H1 (cell line): ENCODE measurements at regions not wholly inside any gene's neighbourhood (a gene's known extent, or its start where the extent isn't known, plus 50 kb on each side); places are given as distances from the start of the nearest gene placed in this dataset.

Source experiments
- CTCF ChIA-PET: fragments of 300-600 bp; sonication (Branson Sonifier 250); formaldehyde crosslinking; loops from one replicate; lab custom pipeline; 2021; ENCODE audit not compliant: partially characterized antibody; lab: Charles Lee
- POLR2A ChIA-PET: fragments of 300-600 bp; sonication (Branson Sonifier 250); formaldehyde crosslinking; loops from one replicate; lab custom pipeline; 2021; ENCODE audit warnings: inconsistent platforms; ENCODE audit not compliant: partially characterized antibody; lab: Charles Lee
- DNase-seq, 2 experiments: peaks; one replicate each; pipeline versions ENCODE4 v3.0.0 to v3.0.0-alpha.2; 2010 to 2022; ENCODE audit warnings: low spot score in 2 of 2, low read depth in 1 of 2, mixed read lengths in 1 of 2
- FAIRE-seq: peaks from 2 replicates; lab custom pipeline; 2011; peaks lifted over from hg19 to GRCh38; lab: Jason Lieb, UNC
- H2AFZ ChIP-seq: 2 replicates; pipeline ENCODE4 v1.8.1; 2012; ENCODE audit warnings: low read length, inconsistent platforms
- H2AK5ac ChIP-seq: 2 replicates; pipeline ENCODE4 v1.6.1; 2013; ENCODE audit warnings: low read depth, low read length
- H2BK120ac ChIP-seq: replicated peaks from 2 replicates; pipeline ENCODE3; 2013; ENCODE audit warnings: low read depth, low read length, inconsistent platforms
- H2BK12ac ChIP-seq: 2 replicates; pipeline ENCODE4 v1.6.1; 2013; ENCODE audit warnings: low read depth, low read length
- H2BK15ac ChIP-seq: 2 replicates; pipeline ENCODE4 v1.6.1; 2013; ENCODE audit warnings: low read length
- H2BK20ac ChIP-seq: 2 replicates; pipeline ENCODE4 v1.6.1; 2013; ENCODE audit warnings: low read length
- H2BK5ac ChIP-seq: 2 replicates; pipeline ENCODE4 v1.6.1; 2013; ENCODE audit warnings: low read depth, low read length
- H3K14ac ChIP-seq: 2 replicates; pipeline ENCODE4 v1.6.1; 2013; ENCODE audit warnings: inconsistent platforms; ENCODE audit not compliant: insufficient read length
- H3K18ac ChIP-seq: 2 replicates; pipeline ENCODE4 v1.6.1; 2013; ENCODE audit warnings: low read length; ENCODE audit errors: extremely low read depth
- H3K23ac ChIP-seq: 2 replicates; pipeline ENCODE4 v1.6.1; 2013; ENCODE audit warnings: inconsistent platforms; ENCODE audit not compliant: insufficient read length
- H3K23me2 ChIP-seq: 2 replicates; pipeline ENCODE4 v1.6.1; 2013; ENCODE audit warnings: low read depth, low read length
- H3K27ac ChIP-seq: 2 replicates; pipeline ENCODE4 v1.6.1; 2011; ENCODE audit warnings: low read depth, low read length, inconsistent platforms
- H3K27me3 ChIP-seq, 4 experiments: replicated peaks in 1 of 4; 1 replicate in 1 of 4; 2 replicates in 3 of 4; pipeline versions ENCODE4 v1.6.1 to v1.8.1; 2011 to 2013; ENCODE audit warnings: low read length in 3 of 4, mild to moderate bottlenecking in 3 of 4, inconsistent platforms in 2 of 4, mixed read lengths in 2 of 4, moderate library complexity in 1 of 4; ENCODE audit not compliant: control insufficient read depth in 3 of 4, insufficient read depth in 3 of 4; ENCODE audit errors: extremely low read depth in 1 of 4
- H3K36me3 ChIP-seq, 4 experiments: 2 replicates each; pipeline versions ENCODE4 v1.6.1 to v1.8.1; 2011 to 2013; ENCODE audit warnings: mild to moderate bottlenecking in 4 of 4, low read length in 3 of 4, moderate library complexity in 2 of 4, control low read depth in 1 of 4, inconsistent platforms in 1 of 4; ENCODE audit not compliant: insufficient read depth in 4 of 4, control insufficient read depth in 2 of 4
- H3K4ac ChIP-seq: replicated peaks from 2 replicates; pipeline ENCODE3; 2013; ENCODE audit warnings: low read length, low read depth, mixed read lengths, inconsistent platforms; ENCODE audit not compliant: insufficient read length
- H3K4me1 ChIP-seq, 4 experiments: replicated peaks in 1 of 4; 1 replicate in 1 of 4; 2 replicates in 3 of 4; pipeline versions ENCODE4 v1.6.1 to v1.8.1; 2011 to 2013; ENCODE audit warnings: low read length in 3 of 4, inconsistent platforms in 2 of 4, mixed read lengths in 1 of 4; ENCODE audit not compliant: insufficient read depth in 4 of 4, control insufficient read depth in 3 of 4
- H3K4me2 ChIP-seq, 2 experiments: 2 replicates each; pipeline versions ENCODE4 v1.6.1 to v1.8.1; 2011 to 2013; ENCODE audit warnings: low read depth in 2 of 2, low read length in 2 of 2, control low read depth in 1 of 2, inconsistent platforms in 1 of 2, mild to moderate bottlenecking in 1 of 2; ENCODE audit not compliant: insufficient read depth in 1 of 2
- H3K4me3 ChIP-seq, 4 experiments: fragments of 200-600, 300-600 bp in 1 of 4; sonication (generic), shearing (Covaris generic), sonication (Bioruptor Twin) in 1 of 4; 2 replicates each; pipeline versions ENCODE4 v1.5.1 to v1.8.1; 2011 to 2016; ENCODE audit warnings: low read length in 4 of 4, low read depth in 3 of 4, control low read depth in 2 of 4, inconsistent platforms in 2 of 4, mild to moderate bottlenecking in 2 of 4, mixed read lengths in 1 of 4, moderate library complexity in 1 of 4; ENCODE audit not compliant: insufficient read depth in 2 of 4; ENCODE audit errors: extremely low read depth in 1 of 4
- H3K56ac ChIP-seq: replicated peaks from 2 replicates; pipeline ENCODE3; 2013; ENCODE audit warnings: low read depth, mild to moderate bottlenecking, mixed read lengths, low read length, inconsistent platforms; ENCODE audit not compliant: insufficient read length
- H3K79me1 ChIP-seq: 2 replicates; pipeline ENCODE4 v1.6.1; 2013; ENCODE audit warnings: low read depth, low read length, control low read depth
- H3K79me2 ChIP-seq, 2 experiments: 2 replicates each; pipeline versions ENCODE4 v1.6.1 to v1.8.1; 2012 to 2013; ENCODE audit warnings: low read length in 2 of 2, mild to moderate bottlenecking in 2 of 2, inconsistent platforms in 1 of 2; ENCODE audit not compliant: insufficient read depth in 2 of 2, control insufficient read depth in 1 of 2
- H3K9ac ChIP-seq, 4 experiments: replicated peaks in 1 of 4; 1 replicate in 1 of 4; 2 replicates in 3 of 4; pipeline versions ENCODE4 v1.6.1 to v1.8.1; 2011 to 2013; ENCODE audit warnings: low read depth in 3 of 4, low read length in 3 of 4, control low read depth in 2 of 4, mild to moderate bottlenecking in 2 of 4, moderate library complexity in 2 of 4, inconsistent platforms in 1 of 4; ENCODE audit errors: extremely low read depth in 1 of 4
- H3K9me3 ChIP-seq, 2 experiments: 2 replicates each; pipeline versions ENCODE4 v1.6.1 to v1.8.1; 2012 to 2013; ENCODE audit warnings: mild to moderate bottlenecking in 2 of 2, moderate library complexity in 2 of 2, control low read depth in 1 of 2, inconsistent platforms in 1 of 2, low read depth in 1 of 2, low read length in 1 of 2, mixed read lengths in 1 of 2; ENCODE audit not compliant: insufficient read depth in 2 of 2
- H4K20me1 ChIP-seq, 2 experiments: replicated peaks in 1 of 2; 2 replicates each; pipeline versions ENCODE3 to v1.8.1; 2011 to 2013; ENCODE audit warnings: inconsistent platforms in 2 of 2, low read length in 2 of 2, mild to moderate bottlenecking in 1 of 2; ENCODE audit not compliant: insufficient read depth in 2 of 2, control insufficient read depth in 1 of 2
- H4K5ac ChIP-seq: 2 replicates; pipeline ENCODE4 v1.6.1; 2013; ENCODE audit warnings: low read length, low read depth, mixed read lengths, inconsistent platforms; ENCODE audit not compliant: insufficient read length
- H4K8ac ChIP-seq: 2 replicates; pipeline ENCODE4 v1.8.0; 2013; ENCODE audit warnings: mild to moderate bottlenecking, moderate library complexity, low read length, inconsistent platforms; ENCODE audit not compliant: insufficient read depth; ENCODE audit errors: extremely low read depth
- H4K91ac ChIP-seq: replicated peaks from 2 replicates; pipeline ENCODE3; 2013; ENCODE audit warnings: low read length, mixed read lengths, inconsistent platforms; ENCODE audit not compliant: insufficient read length
- HDAC6 ChIP-seq: IDR thresholded peaks from one replicate; pipeline ENCODE4 v1.7.1; 2012; ENCODE audit warnings: low read depth, mild to moderate bottlenecking, inconsistent platforms, low read length, moderate library complexity
- SRF ChIP-seq: IDR thresholded peaks from 2 replicates; pipeline ENCODE4 v1.6.1; 2011; ENCODE audit warnings: mild to moderate bottlenecking, low read depth, low read length, moderate library complexity
- TCF12 ChIP-seq: IDR thresholded peaks from 2 replicates; pipeline ENCODE4 v1.6.1; 2011; ENCODE audit warnings: low read depth, mild to moderate bottlenecking, low read length
- WGBS, 2 experiments: shearing (Covaris generic) in 1 of 2; methylation state at CpG; one replicate each; pipeline versions ENCODE4 v1.1.6 to v1.1.7; 2013 to 2015; ENCODE audit warnings: low lambda C conversion rate in 2 of 2, mixed read lengths in 2 of 2, inconsistent platforms in 1 of 2, low coverage in 1 of 2, missing lambda C conversion rate in 1 of 2; ENCODE audit not compliant: insufficient replicate concordance in 2 of 2, insufficient coverage in 1 of 2, insufficient read length in 1 of 2; ENCODE audit errors: extremely low coverage in 1 of 2, missing lambda C conversion rate in 1 of 2; 5-methylcytosine and 5-hydroxymethylcytosine counted together

DNA sequence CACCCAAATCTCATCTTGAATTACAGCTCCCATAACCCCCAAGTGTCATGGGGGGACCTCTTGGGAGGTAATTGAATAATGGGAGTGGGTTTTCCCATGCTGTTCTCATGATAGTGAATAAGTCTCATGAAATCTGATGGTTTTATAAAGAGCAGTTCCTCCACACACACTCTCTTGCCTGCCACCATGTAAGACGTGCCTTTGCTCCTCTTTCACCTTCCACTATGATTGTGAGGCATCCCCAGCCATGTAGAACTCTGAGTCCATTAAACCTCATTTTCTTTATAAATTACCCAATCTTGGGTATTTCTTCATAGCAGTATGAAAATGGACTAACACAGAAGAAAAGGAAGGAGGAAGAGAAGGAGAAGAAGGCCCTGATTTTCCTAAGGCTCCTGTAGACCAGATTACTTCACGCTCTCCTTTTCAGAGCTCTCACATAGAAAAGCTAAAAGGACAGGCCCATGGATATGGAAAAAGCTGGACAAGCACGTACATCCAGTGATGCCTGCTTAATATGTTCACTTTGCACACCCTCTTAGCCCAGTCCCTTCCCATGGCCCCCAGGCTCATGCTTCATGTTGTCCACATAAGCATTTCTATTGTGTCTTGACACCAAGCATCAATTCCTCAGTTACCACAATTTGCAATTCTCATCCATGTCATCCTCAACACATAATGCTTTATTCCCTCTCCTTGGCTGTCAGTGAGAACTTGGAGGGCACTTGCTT is 354.8 kb downstream of the CD83 start:
- Histone ChIP-seq H3K18ac (no peak overlapping the region), H3K79me1 (no peaks in the 10 kb centered on the region), H3K79me2 (no peaks in the 10 kb centered on the region), H2BK5ac (no peak overlapping the region), H2BK12ac (no peak overlapping the region), H3K4me3 (no peak overlapping the region), H3K9ac (no peak overlapping the region), H3K4me1 (peaks cover 0 to 2% (median 0%) of the 10 kb centered on the region in 4 experiments; a peak in 2 of 7 replicates), H3K36me3 (no peaks in the 10 kb centered on the region), H3K56ac (no peak overlapping the region), H3K14ac (no peak overlapping the region), H3K27me3 (no peaks in the 10 kb centered on the region), H2BK15ac (no peak overlapping the region), H2AFZ (no peak overlapping the region), H3K9me3 (no peaks in the 10 kb centered on the region), H4K91ac (no peak overlapping the region), H3K4me2 (no peak overlapping the region), H2AK5ac (no peak overlapping the region), H3K23ac (no peak overlapping the region), H3K23me2 (no peaks in the 10 kb centered on the region), H2BK120ac (no peak overlapping the region), H2BK20ac (no peak overlapping the region), H4K20me1 (no peaks in the 10 kb centered on the region), H3K27ac (no peak overlapping the region), H4K8ac (no peak overlapping the region), H4K5ac (no peak overlapping the region), H3K4ac (no peak overlapping the region)
- FAIRE-seq (no peak), DNase-seq (peak in 1 of 2 experiments; percentile 20)
- POLR2A ChIA-PET = interaction anchor here (0.6 kb wide), 1 partner anchor 20 kb away, joined by 3 read pairs; no protein-coding TSS in a partner anchor
- CTCF ChIA-PET = no interaction called here
- 87% methylated on average over 3 of the region's 3 CpGs; no CpG with 5 or more reads in 1 of the 2 experiments for WGBS, 2 experiments
- no peak for TF ChIP-seq SRF
- TF ChIP-seq TCF12 = no peak
- no peak for TF ChIP-seq HDAC6
